Glutamatergic neuron (in vitro differentiated cells): ENCODE measurements at regions not wholly inside any gene's neighbourhood (a gene's known extent, or its start where the extent isn't known, plus 50 kb on each side); places are given as distances from the start of the nearest gene placed in this dataset.
A peak's percentile ranks its signal among the peaks of the same experiment; 100 is the strongest.

ENCODE experiments used
- DNase-seq: peaks from one replicate; pipeline ENCODE4 v3.0.0; 2022
- H3K27ac Mint-ChIP-seq: one replicate; pipeline ENCODE4 v1.8.0; 2020; ENCODE audit warnings: mild to moderate bottlenecking, mixed read lengths, inconsistent platforms; ENCODE audit not compliant: unreplicated experiment
- H3K27me3 Mint-ChIP-seq: one replicate; pipeline ENCODE4 v1.8.0; 2020; ENCODE audit warnings: mild to moderate bottlenecking, moderate library complexity, mixed read lengths, inconsistent platforms; ENCODE audit not compliant: unreplicated experiment
- H3K36me3 Mint-ChIP-seq: one replicate; pipeline ENCODE4 v1.8.0; 2020; ENCODE audit warnings: mild to moderate bottlenecking, mixed read lengths, inconsistent platforms; ENCODE audit not compliant: unreplicated experiment
- H3K4me1 Mint-ChIP-seq: one replicate; pipeline ENCODE4 v1.8.0; 2020; ENCODE audit warnings: mild to moderate bottlenecking, low read depth, mixed read lengths, inconsistent platforms; ENCODE audit not compliant: unreplicated experiment
- H3K4me3 Mint-ChIP-seq: one replicate; pipeline ENCODE4 v1.8.0; 2020; ENCODE audit warnings: mild to moderate bottlenecking, mixed read lengths, inconsistent platforms; ENCODE audit not compliant: unreplicated experiment
- H3K9me3 Mint-ChIP-seq: one replicate; pipeline ENCODE4 v1.8.0; 2020; ENCODE audit warnings: mild to moderate bottlenecking, moderate library complexity, mixed read lengths, inconsistent platforms; ENCODE audit not compliant: unreplicated experiment
- TF ChIP-seq, protein P1 (sequence below): fragments of 200-600 bp; sonication (generic); IDR thresholded peaks from one replicate; pipeline ENCODE4 v1.5.0; 2021; ENCODE audit not compliant: partially characterized antibody, unreplicated experiment

DNA sequence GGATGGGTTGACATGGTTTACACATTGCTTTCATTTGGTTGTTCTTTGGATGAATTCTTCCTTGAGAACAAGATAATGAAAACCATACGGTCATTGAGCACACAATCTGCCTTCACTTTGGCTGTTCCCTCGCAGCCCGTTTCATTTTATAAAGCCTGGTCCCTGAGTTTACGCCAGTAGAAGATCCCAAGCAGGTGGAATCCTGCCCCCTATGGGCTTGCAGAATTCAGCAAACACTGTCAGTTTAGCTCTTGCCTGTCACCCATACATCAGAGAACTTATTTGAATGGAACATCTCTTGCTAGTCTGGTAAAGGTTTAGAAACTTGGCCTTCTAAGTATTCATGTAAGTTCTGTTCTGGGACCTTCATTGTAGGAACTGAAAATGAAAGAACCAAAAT lies 666.4 kb upstream of the ZEB2 start:
- no peaks in the 10 kb centered on the region for H3K9me3 Mint-ChIP-seq
- peaks cover 25% of the 10 kb centered on the region for H3K4me1 Mint-ChIP-seq
- H3K36me3 Mint-ChIP-seq, result no peaks in the 10 kb centered on the region
- DNase-seq, result peak; percentile 21
- H3K4me3 Mint-ChIP-seq, result no peak overlapping the region
- H3K27ac Mint-ChIP-seq, result peak overlapping the region; percentile 83
- peaks cover 2% of the 10 kb centered on the region for H3K27me3 Mint-ChIP-seq
- TF ChIP-seq, protein P1, sequence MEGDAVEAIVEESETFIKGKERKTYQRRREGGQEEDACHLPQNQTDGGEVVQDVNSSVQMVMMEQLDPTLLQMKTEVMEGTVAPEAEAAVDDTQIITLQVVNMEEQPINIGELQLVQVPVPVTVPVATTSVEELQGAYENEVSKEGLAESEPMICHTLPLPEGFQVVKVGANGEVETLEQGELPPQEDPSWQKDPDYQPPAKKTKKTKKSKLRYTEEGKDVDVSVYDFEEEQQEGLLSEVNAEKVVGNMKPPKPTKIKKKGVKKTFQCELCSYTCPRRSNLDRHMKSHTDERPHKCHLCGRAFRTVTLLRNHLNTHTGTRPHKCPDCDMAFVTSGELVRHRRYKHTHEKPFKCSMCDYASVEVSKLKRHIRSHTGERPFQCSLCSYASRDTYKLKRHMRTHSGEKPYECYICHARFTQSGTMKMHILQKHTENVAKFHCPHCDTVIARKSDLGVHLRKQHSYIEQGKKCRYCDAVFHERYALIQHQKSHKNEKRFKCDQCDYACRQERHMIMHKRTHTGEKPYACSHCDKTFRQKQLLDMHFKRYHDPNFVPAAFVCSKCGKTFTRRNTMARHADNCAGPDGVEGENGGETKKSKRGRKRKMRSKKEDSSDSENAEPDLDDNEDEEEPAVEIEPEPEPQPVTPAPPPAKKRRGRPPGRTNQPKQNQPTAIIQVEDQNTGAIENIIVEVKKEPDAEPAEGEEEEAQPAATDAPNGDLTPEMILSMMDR, result peak; percentile 23

GRCh38 chr2:145185696-145186095 lies 665.8 kb upstream of the ZEB2 start:
- H3K36me3 Mint-ChIP-seq, result no peaks in the 10 kb centered on the region
- peaks cover 25% of the 10 kb centered on the region for H3K4me1 Mint-ChIP-seq
- H3K4me3 Mint-ChIP-seq, result no peak overlapping the region
- DNase-seq, result no peak
- no peaks in the 10 kb centered on the region for H3K9me3 Mint-ChIP-seq
- TF ChIP-seq, protein P1, result no peak
- peaks cover 2% of the 10 kb centered on the region for H3K27me3 Mint-ChIP-seq
- peak overlapping the region; percentile 83 for H3K27ac Mint-ChIP-seq

GRCh38 chr2:145184741-145185651 lies 665.1 kb upstream of the ZEB2 start:
- no peak overlapping the region for H3K4me3 Mint-ChIP-seq
- no peaks in the 10 kb centered on the region for H3K36me3 Mint-ChIP-seq
- no peak for DNase-seq
- peaks cover 25% of the 10 kb centered on the region for H3K4me1 Mint-ChIP-seq
- H3K9me3 Mint-ChIP-seq, result no peaks in the 10 kb centered on the region
- H3K27ac Mint-ChIP-seq, result no peak overlapping the region
- TF ChIP-seq, protein P1, result no peak
- H3K27me3 Mint-ChIP-seq, result peaks cover 2% of the 10 kb centered on the region

DNA sequence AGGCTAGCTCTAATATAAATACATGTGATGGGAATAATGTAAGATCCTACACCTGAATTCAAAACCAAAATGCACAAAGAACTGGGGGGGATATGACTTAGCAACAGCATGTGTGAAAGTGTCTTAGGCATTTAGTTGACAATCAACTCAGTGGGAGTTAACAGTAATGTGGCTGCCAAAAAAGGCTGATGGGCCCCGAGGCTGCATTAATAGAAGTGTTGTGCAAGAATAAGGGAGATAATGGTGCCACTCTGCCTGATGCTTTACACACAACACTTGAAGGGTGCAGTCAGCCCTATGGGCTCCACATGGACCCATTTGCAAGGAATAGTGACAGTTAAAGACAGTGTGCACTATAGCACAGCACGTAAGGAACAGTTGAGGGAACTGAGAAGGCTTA lies 649.4 kb upstream of the ZEB2 start:
- TF ChIP-seq, protein P1, result no peak
- Mint-ChIP-seq H3K27me3 (no peaks in the 10 kb centered on the region), H3K36me3 (no peaks in the 10 kb centered on the region), H3K27ac (no peak overlapping the region), H3K4me1 (no peaks in the 10 kb centered on the region), H3K4me3 (no peak overlapping the region), H3K9me3 (no peaks in the 10 kb centered on the region)
- DNase-seq, result no peak

- Mint-ChIP-seq H3K27me3 (no peaks in the 10 kb centered on the region), H3K4me3 (no peak overlapping the region), H3K9me3 (no peaks in the 10 kb centered on the region), H3K36me3 (no peaks in the 10 kb centered on the region), H3K4me1 (no peaks in the 10 kb centered on the region), H3K27ac (no peak overlapping the region)
- no peak for DNase-seq
- TF ChIP-seq, protein P1, result no peak
Measured at GRCh38 chr2:145168091-145168490, 648.2 kb upstream of the ZEB2 start.
